ENCODE measurements at regions not wholly inside any gene's neighbourhood (a gene's known extent, or its start where the extent isn't known, plus 50 kb on each side); places are given as distances from the start of the nearest gene placed in this dataset.

DNA sequence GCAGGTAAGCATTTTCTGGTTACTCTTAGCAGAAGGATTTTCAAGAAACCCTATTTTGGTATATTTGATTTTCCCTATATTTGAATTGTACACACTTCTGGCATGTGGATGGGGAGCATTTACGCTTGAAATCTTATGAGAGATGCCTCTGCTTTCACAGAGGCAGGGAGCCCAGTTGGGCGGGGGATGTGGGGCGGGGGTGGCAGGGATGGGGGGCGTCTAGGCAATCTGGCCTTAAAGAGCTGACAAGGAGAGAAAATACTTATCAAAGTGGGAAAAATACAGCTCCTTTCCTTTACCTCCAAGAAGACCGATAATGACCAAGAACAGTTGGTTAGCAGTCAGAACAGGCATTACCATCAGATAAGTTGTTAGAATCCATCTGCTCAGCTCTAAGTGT lies 79.1 kb upstream of the NUDT7 start:
- TF ChIP-seq, protein P1, sequence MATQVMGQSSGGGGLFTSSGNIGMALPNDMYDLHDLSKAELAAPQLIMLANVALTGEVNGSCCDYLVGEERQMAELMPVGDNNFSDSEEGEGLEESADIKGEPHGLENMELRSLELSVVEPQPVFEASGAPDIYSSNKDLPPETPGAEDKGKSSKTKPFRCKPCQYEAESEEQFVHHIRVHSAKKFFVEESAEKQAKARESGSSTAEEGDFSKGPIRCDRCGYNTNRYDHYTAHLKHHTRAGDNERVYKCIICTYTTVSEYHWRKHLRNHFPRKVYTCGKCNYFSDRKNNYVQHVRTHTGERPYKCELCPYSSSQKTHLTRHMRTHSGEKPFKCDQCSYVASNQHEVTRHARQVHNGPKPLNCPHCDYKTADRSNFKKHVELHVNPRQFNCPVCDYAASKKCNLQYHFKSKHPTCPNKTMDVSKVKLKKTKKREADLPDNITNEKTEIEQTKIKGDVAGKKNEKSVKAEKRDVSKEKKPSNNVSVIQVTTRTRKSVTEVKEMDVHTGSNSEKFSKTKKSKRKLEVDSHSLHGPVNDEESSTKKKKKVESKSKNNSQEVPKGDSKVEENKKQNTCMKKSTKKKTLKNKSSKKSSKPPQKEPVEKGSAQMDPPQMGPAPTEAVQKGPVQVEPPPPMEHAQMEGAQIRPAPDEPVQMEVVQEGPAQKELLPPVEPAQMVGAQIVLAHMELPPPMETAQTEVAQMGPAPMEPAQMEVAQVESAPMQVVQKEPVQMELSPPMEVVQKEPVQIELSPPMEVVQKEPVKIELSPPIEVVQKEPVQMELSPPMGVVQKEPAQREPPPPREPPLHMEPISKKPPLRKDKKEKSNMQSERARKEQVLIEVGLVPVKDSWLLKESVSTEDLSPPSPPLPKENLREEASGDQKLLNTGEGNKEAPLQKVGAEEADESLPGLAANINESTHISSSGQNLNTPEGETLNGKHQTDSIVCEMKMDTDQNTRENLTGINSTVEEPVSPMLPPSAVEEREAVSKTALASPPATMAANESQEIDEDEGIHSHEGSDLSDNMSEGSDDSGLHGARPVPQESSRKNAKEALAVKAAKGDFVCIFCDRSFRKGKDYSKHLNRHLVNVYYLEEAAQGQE (IDR thresholded peaks at IDR 0.05; ENCODE audit: insufficient read depth in 1 of 2, low read depth in 2 of 2, low read length in 2 of 2) = no peak
- no peak for TF ChIP-seq POLR2AphosphoS5 (IDR thresholded peaks at IDR 0.05; ENCODE audit: low read depth, low read length)
